ENCODE measurements at regions not wholly inside any gene's neighbourhood (a gene's known extent, or its start where the extent isn't known, plus 50 kb on each side); places are given as distances from the start of the nearest gene placed in this dataset.

DNA sequence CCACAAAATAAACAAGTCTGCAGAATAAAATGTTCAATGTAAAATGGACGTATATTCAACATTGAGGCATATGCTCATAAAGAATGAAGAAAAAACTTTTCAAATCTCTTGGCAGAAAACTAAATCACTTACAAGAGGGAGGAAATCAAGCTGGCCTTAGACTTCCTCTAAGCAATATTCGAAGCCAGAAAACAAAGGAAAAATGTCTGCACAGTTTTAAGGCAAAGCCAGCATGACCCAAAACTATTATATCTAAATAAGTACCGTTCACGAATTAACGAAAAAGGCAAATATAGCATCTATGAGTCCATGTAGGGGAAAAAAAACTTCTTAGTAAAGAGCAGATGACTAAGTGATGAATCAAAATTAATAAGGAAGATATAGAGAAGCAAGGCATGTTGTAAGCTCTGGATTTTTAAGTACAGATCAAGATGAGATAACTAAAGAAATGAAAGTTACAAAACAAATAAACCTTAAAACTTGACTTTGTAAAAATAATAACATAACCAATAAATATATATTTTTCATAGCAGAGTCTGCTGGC, 101.3 kb downstream of the KCNRG start:
- TF ChIP-seq, protein P1, sequence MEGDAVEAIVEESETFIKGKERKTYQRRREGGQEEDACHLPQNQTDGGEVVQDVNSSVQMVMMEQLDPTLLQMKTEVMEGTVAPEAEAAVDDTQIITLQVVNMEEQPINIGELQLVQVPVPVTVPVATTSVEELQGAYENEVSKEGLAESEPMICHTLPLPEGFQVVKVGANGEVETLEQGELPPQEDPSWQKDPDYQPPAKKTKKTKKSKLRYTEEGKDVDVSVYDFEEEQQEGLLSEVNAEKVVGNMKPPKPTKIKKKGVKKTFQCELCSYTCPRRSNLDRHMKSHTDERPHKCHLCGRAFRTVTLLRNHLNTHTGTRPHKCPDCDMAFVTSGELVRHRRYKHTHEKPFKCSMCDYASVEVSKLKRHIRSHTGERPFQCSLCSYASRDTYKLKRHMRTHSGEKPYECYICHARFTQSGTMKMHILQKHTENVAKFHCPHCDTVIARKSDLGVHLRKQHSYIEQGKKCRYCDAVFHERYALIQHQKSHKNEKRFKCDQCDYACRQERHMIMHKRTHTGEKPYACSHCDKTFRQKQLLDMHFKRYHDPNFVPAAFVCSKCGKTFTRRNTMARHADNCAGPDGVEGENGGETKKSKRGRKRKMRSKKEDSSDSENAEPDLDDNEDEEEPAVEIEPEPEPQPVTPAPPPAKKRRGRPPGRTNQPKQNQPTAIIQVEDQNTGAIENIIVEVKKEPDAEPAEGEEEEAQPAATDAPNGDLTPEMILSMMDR (IDR thresholded peaks at IDR 0.05; ENCODE audit: low read depth, low read length) = no peak
- peak; percentile 41 to 51 for DNase-seq (ENCODE audit: low read depth in 2 of 2)
- H3K4me3 ChIP-seq (replicated peaks in 1 of 2; ENCODE audit: low read depth in 2 of 2, low read length in 2 of 2) = no peak overlapping the region

DNA sequence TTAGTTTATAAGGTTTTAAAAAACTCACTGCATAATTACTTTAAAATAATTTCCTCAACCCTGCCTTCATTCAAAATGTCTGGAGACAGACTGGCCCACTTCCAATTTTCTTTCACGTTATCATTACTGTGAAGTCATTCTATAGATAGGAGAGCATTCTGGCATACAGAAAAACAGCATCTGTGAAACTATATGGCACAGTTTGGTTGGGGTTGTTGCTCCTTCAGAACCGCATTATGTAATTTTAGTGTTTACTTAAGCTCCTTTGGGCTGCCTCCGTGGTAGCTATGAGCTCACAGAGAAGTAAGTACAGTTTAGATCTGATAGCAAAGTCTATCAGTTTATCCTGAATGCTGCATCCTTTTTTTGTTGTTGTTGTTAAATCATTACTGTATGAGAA, 104.3 kb downstream of the KCNRG start:
- DNase-seq (ENCODE audit: low read depth in 2 of 2) = peak; percentile 58 to 68
- H3K4me3 ChIP-seq (replicated peaks in 1 of 2; ENCODE audit: low read depth in 2 of 2, low read length in 2 of 2) = no peak overlapping the region
- TF ChIP-seq, protein P1 (IDR thresholded peaks at IDR 0.05; ENCODE audit: low read depth, low read length) = no peak

DNA sequence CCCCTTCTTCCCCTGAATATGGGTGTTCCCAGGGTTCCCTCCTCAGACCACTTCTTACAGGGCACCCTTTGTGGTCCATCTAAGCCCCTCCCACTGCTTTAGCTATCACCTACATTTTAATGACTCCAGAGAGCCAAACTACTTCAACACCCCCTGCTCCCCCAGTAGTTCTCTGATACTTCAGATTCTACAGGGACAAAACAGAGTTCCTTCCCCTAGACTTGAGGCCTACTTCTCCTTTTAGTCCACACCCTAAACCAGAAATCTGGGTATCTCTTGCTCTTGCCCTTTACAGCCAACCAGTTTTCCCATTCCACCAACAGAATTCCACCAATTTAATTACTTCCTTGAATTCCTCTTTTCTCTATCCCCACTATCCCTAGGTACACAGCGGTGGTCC, 107.2 kb downstream of the KCNRG start:
- no peak for DNase-seq (ENCODE audit: low read depth in 2 of 2)
- no peak overlapping the region for H3K4me3 ChIP-seq (replicated peaks in 1 of 2; ENCODE audit: low read depth in 2 of 2, low read length in 2 of 2)
- TF ChIP-seq, protein P1 (IDR thresholded peaks at IDR 0.05; ENCODE audit: low read depth, low read length) = no peak

DNA sequence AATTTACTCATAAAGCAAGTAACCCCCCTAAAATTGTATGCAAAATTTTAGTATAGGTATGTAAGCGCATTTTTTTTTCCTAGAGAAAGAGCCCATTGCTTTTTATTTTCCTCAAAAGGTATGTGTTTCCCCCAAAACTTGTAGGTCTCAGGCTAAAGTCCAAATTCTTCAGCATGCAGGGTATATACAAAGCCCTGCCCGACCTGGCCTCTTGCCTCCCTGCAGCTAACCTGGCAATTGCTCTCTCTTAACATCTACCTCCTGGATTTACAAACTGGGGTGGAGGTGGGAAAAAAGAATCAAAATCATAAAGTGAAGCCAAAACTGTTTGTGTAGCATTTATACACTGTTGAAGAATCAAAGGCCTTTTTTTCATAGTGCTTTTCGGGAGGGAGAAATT, 107.8 kb downstream of the KCNRG start:
- DNase-seq (ENCODE audit: low read depth in 2 of 2) = no peak
- TF ChIP-seq, protein P1 (IDR thresholded peaks at IDR 0.05; ENCODE audit: low read depth, low read length) = no peak
- no peak overlapping the region for H3K4me3 ChIP-seq (replicated peaks in 1 of 2; ENCODE audit: low read depth in 2 of 2, low read length in 2 of 2)

DNA sequence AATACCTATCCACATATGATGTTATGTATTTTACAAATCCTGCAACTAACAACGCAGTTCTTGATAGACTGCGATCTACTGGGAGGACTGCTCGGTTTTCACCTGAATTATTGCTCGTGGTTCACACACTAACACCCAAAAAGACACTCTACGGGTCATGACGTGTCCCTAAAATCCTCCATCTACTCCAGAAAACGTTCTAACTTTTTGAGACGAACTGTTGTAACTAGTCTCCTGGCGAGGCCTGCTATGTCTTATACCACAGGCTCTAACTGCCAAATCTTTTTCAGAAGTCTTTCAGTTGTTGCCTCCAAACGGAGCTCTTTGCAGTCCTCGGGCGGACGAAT, 108.2 kb downstream of the KCNRG start:
- TF ChIP-seq, protein P1 (IDR thresholded peaks at IDR 0.05; ENCODE audit: low read depth, low read length) = no peak
- H3K4me3 ChIP-seq (replicated peaks in 1 of 2; ENCODE audit: low read depth in 2 of 2, low read length in 2 of 2) = peak overlapping the region; percentile 87 to 92
- no peak for DNase-seq (ENCODE audit: low read depth in 2 of 2)

DNA sequence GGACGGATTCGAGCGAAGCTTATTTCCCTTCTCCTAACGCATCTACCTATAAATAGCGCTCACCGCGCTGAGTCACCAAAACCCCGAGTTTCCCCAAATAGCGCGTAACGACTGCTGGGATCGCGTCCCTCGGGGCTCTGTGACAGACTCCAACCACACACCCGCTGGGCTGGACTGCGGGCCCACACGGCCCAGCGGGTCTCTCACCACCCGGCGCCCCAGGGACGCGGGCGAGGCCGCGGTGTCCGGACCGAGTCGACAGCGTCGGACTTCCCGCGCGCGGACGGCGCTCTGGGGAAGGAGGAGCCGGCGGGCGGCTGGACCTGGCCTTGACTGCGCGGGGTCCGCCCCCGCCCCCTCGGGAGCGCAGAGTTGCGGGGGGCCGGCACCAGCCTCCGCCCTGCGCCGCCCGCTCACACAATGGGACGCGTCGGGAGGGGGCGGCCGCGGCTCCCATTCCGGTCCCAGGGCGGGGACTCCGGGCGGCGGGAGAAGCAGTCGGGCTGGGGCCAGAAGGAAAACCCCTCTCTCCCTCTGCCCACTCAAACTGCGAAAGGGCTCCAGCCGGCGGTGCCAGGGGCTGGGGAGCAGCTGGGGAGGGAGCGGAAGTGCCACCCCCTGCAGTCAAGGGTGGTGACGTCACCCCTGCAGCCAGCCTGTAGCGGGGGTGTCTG, 108.8 kb downstream of the KCNRG start:
- TF ChIP-seq, protein P1 (IDR thresholded peaks at IDR 0.05; ENCODE audit: low read depth, low read length) = no peak
- H3K4me3 ChIP-seq (replicated peaks in 1 of 2; ENCODE audit: low read depth in 2 of 2, low read length in 2 of 2) = peak overlapping the region; percentile 87 to 92
- DNase-seq (ENCODE audit: low read depth in 2 of 2) = peak; percentile 75 to 95
